ENCODE measurements at regions not wholly inside any gene's neighbourhood (a gene's known extent, or its start where the extent isn't known, plus 50 kb on each side); places are given as distances from the start of the nearest gene placed in this dataset.

GRCh38 chr22:48517039-48518030, 1310.3 kb downstream of the BRD1 start:
- no peak for DNase-seq

GRCh38 chr22:48516571-48516970, 1311.1 kb downstream of the BRD1 start:
- no peak for DNase-seq

- DNase-seq, result no peak
Measured at GRCh38 chr22:48515571-48516200, 1312.0 kb downstream of the BRD1 start.

- no peak for DNase-seq
Measured at GRCh38 chr22:48513929-48514328, 1313.7 kb downstream of the BRD1 start.

GRCh38 chr22:48513446-48513845, 1314.2 kb downstream of the BRD1 start:
- no peak for DNase-seq

GRCh38 chr22:48511781-48512327, 1315.8 kb downstream of the BRD1 start:
- DNase-seq, result no peak

- DNase-seq, result no peak
Measured at GRCh38 chr22:48511211-48511610, 1316.5 kb downstream of the BRD1 start.

GRCh38 chr22:48510599-48510998, 1317.1 kb downstream of the BRD1 start:
- DNase-seq, result no peak

GRCh38 chr22:48507595-48508350, 1319.9 kb downstream of the BRD1 start:
- DNase-seq, result no peak

- no peak for DNase-seq
Measured at GRCh38 chr22:48507171-48507570, 1320.5 kb downstream of the BRD1 start.

- DNase-seq, result no peak
Measured at GRCh38 chr22:48506506-48507145, 1321.0 kb downstream of the BRD1 start.

GRCh38 chr22:48505891-48506290, 1321.8 kb downstream of the BRD1 start:
- no peak for DNase-seq

- no peak for DNase-seq
Measured at GRCh38 chr22:48504519-48505140, 1323.0 kb downstream of the BRD1 start.

GRCh38 chr22:48503876-48504275, 1323.8 kb downstream of the BRD1 start:
- no peak for DNase-seq

- DNase-seq, result no peak
Measured at GRCh38 chr22:48503035-48503625, 1324.5 kb downstream of the BRD1 start.

GRCh38 chr22:48501231-48501750, 1326.4 kb downstream of the BRD1 start:
- no peak for DNase-seq

GRCh38 chr22:48500471-48501230, 1327.0 kb downstream of the BRD1 start:
- no peak for DNase-seq

- DNase-seq, result no peak
Measured at GRCh38 chr22:48499456-48500425, 1327.9 kb downstream of the BRD1 start.

Measured in NCI-H2171 (cell line).